ENCODE measurements at regions not wholly inside any gene's neighbourhood (a gene's known extent, or its start where the extent isn't known, plus 50 kb on each side); places are given as distances from the start of the nearest gene placed in this dataset.

GRCh38 chr17:77877646-77878355 is 80.7 kb upstream of the TNRC6C start:
- no peak overlapping the region for H3K27ac ChIP-seq (ENCODE audit: poor library complexity, severe bottlenecking)
- DNase-seq (ENCODE audit: low spot score) (no peak), ATAC-seq (ENCODE audit: low read depth) (no peak)
- no peak overlapping the region for H3K4me3 ChIP-seq (ENCODE audit: severe bottlenecking)
- H3K27me3 ChIP-seq (ENCODE audit: insufficient read depth, poor library complexity, severe bottlenecking) = peaks cover 8% of the 10 kb centered on the region
- no peaks in the 10 kb centered on the region for H3K36me3 ChIP-seq (ENCODE audit: low read depth)
- no peak for TF ChIP-seq CTCF (IDR thresholded peaks at IDR 0.05; ENCODE audit: poor library complexity, severe bottlenecking)
- H3K9me3 ChIP-seq (ENCODE audit: severe bottlenecking) = peaks cover 4% of the 10 kb centered on the region
- no peaks in the 10 kb centered on the region for H3K4me1 ChIP-seq (ENCODE audit: insufficient read depth, poor library complexity, severe bottlenecking)

GRCh38 chr17:77879226-77879895 is 79.1 kb upstream of the TNRC6C start:
- peaks cover 4% of the 10 kb centered on the region for H3K9me3 ChIP-seq (ENCODE audit: severe bottlenecking)
- ATAC-seq (ENCODE audit: low read depth) (no peak), DNase-seq (ENCODE audit: low spot score) (no peak)
- peaks cover 2% of the 10 kb centered on the region for H3K27me3 ChIP-seq (ENCODE audit: insufficient read depth, poor library complexity, severe bottlenecking)
- H3K27ac ChIP-seq (ENCODE audit: poor library complexity, severe bottlenecking) = no peak overlapping the region
- TF ChIP-seq CTCF (IDR thresholded peaks at IDR 0.05; ENCODE audit: poor library complexity, severe bottlenecking) = no peak
- H3K4me1 ChIP-seq (ENCODE audit: insufficient read depth, poor library complexity, severe bottlenecking) = no peaks in the 10 kb centered on the region
- no peaks in the 10 kb centered on the region for H3K36me3 ChIP-seq (ENCODE audit: low read depth)
- no peak overlapping the region for H3K4me3 ChIP-seq (ENCODE audit: severe bottlenecking)

GRCh38 chr17:77879896-77880280 is 78.6 kb upstream of the TNRC6C start:
- Histone ChIP-seq H3K4me1 (ENCODE audit: insufficient read depth, poor library complexity, severe bottlenecking) (no peaks in the 10 kb centered on the region), H3K27me3 (ENCODE audit: insufficient read depth, poor library complexity, severe bottlenecking) (peaks cover 2% of the 10 kb centered on the region)

GRCh38 chr17:77880711-77881450 is 77.6 kb upstream of the TNRC6C start:
- Histone ChIP-seq H3K27me3 (ENCODE audit: insufficient read depth, poor library complexity, severe bottlenecking) (peaks cover 5% of the 10 kb centered on the region), H3K36me3 (ENCODE audit: low read depth) (no peaks in the 10 kb centered on the region), H3K4me3 (ENCODE audit: severe bottlenecking) (no peak overlapping the region), H3K9me3 (ENCODE audit: severe bottlenecking) (peaks cover 4% of the 10 kb centered on the region), H3K4me1 (ENCODE audit: insufficient read depth, poor library complexity, severe bottlenecking) (no peaks in the 10 kb centered on the region), H3K27ac (ENCODE audit: poor library complexity, severe bottlenecking) (no peak overlapping the region)
- no peak for ATAC-seq (ENCODE audit: low read depth)
- DNase-seq (ENCODE audit: low spot score) = no peak
- no peak for TF ChIP-seq CTCF (IDR thresholded peaks at IDR 0.05; ENCODE audit: poor library complexity, severe bottlenecking)

More at GRCh38 chr17:77879896-77880280, 78.6 kb upstream of the TNRC6C start:
- H3K36me3 ChIP-seq (ENCODE audit: low read depth) = no peaks in the 10 kb centered on the region
- H3K27ac ChIP-seq (ENCODE audit: poor library complexity, severe bottlenecking) = no peak overlapping the region
- H3K4me3 ChIP-seq (ENCODE audit: severe bottlenecking) = no peak overlapping the region
- DNase-seq (ENCODE audit: low spot score) (no peak), ATAC-seq (ENCODE audit: low read depth) (no peak)
- TF ChIP-seq CTCF (IDR thresholded peaks at IDR 0.05; ENCODE audit: poor library complexity, severe bottlenecking) = no peak
- peaks cover 4% of the 10 kb centered on the region for H3K9me3 ChIP-seq (ENCODE audit: severe bottlenecking)

Data from RWPE2 (cell line).